ENCODE measurements at regions not wholly inside any gene's neighbourhood (a gene's known extent, or its start where the extent isn't known, plus 50 kb on each side); places are given as distances from the start of the nearest gene placed in this dataset.

DNA sequence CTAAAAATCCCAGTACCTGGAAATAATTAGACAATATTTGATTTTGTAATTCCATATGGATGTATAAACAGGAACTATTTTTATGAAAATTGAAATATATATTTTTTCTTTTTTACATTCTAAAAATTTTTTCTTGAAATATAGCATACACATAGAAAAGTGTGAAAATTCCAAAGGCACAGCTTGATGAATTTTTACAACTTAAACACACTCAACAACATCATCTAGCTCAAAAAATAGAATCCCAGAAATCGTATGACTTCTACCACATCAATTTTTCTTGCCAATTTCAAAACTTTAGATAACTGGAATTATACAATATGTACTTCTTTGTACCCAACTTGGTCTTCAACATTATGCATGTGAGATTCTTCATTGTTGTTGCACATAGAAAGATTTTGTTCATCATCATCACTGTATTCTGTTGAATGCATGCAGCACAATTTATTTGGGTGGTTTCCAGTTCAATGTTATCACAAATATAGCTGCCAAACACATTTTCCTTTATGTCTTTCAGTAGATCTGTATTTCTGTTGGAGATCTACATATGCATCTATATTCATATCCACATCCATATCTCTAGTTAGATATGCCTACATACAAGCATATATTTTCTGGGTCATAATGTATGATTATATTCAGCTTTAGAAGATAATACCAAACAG, 340.7 kb upstream of the SLIT2 start:
- no peak overlapping the region for H3K4me3 ChIP-seq
- no peak for ATAC-seq
- DNase-seq: no peak
- H3K4me1 ChIP-seq: no peaks in the 10 kb centered on the region
- no peaks in the 10 kb centered on the region for H3K36me3 ChIP-seq
- intact Hi-C loops (cut with DNase I): no loop called here
- H3K27ac ChIP-seq: no peak overlapping the region
- H3K27me3 ChIP-seq (ENCODE audit: low read depth): no peaks in the 10 kb centered on the region
- no peaks in the 10 kb centered on the region for H3K9me3 ChIP-seq
- TF ChIP-seq, protein P1, sequence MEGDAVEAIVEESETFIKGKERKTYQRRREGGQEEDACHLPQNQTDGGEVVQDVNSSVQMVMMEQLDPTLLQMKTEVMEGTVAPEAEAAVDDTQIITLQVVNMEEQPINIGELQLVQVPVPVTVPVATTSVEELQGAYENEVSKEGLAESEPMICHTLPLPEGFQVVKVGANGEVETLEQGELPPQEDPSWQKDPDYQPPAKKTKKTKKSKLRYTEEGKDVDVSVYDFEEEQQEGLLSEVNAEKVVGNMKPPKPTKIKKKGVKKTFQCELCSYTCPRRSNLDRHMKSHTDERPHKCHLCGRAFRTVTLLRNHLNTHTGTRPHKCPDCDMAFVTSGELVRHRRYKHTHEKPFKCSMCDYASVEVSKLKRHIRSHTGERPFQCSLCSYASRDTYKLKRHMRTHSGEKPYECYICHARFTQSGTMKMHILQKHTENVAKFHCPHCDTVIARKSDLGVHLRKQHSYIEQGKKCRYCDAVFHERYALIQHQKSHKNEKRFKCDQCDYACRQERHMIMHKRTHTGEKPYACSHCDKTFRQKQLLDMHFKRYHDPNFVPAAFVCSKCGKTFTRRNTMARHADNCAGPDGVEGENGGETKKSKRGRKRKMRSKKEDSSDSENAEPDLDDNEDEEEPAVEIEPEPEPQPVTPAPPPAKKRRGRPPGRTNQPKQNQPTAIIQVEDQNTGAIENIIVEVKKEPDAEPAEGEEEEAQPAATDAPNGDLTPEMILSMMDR (IDR thresholded peaks at IDR 0.05): no peak

DNA sequence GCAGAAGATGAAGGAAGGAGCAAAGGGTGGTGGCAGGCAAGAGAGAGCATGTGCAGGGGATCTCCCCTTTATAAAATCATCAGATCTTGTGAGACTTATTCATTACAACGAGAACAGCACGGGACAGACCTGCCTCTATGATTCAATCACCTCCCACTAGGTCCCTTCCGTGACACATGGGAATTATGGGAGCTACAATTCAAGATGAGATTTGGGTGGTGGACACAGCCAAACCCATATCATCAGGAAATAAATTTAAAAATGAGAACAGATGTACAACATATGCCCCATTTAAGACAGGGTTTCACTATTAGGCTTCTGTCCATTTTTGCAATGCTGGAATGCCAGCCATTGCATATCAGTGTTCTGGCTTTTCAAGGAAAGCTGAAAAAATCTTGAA, 346.7 kb upstream of the SLIT2 start:
- Histone ChIP-seq H3K27me3 (ENCODE audit: low read depth) (no peaks in the 10 kb centered on the region), H3K36me3 (no peaks in the 10 kb centered on the region), H3K4me1 (no peaks in the 10 kb centered on the region), H3K9me3 (no peaks in the 10 kb centered on the region), H3K4me3 (no peak overlapping the region), H3K27ac (no peak overlapping the region)
- TF ChIP-seq, protein P1 (IDR thresholded peaks at IDR 0.05): no peak
- ATAC-seq: no peak
- intact Hi-C loops (cut with DNase I): no loop called here
- DNase-seq: no peak

DNA sequence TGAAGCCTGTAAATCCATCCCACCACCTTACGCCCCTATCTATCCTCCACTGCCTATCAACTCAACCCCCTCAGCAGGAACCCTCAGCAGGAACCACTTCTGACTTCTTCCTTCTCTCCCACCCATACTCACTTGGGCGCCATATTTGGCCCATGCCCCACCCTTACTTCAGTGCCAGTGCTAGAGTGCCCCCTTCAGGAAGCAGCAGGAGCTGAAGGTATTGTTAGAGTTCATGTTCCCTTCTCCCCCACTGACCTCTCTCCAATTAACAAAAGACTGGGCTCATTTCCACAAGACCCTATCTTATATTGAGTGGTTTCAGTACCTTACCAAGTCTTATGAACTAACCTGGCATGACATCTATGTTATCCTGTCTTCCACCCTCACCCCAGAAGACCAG, 363.1 kb upstream of the SLIT2 start:
- intact Hi-C loops (cut with DNase I): no loop called here

DNA sequence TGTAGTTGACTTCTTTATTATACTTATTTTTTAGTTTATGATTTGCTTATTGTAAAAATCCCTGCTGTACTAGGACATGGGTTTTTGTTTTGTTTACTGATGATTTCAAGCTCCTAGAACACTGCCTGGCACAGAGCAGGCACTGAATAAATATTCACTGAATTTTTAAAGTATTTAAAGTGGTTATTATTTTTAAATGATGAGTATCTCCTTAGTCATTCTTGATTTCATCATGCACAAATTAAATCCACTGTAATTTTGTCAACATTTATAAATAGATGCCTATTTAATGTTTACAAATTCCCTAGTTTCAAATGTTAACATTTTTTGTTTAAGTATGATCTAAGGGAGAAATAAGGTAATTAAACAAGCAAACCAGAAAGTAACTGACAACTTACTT, 367.9 kb upstream of the SLIT2 start:
- no peaks in the 10 kb centered on the region for H3K4me1 ChIP-seq
- H3K4me3 ChIP-seq: no peak overlapping the region
- no peak for ATAC-seq
- no peak for DNase-seq
- no peaks in the 10 kb centered on the region for H3K36me3 ChIP-seq
- no peaks in the 10 kb centered on the region for H3K9me3 ChIP-seq
- H3K27me3 ChIP-seq (ENCODE audit: low read depth): no peaks in the 10 kb centered on the region
- intact Hi-C loops (cut with DNase I): no loop called here
- TF ChIP-seq, protein P1 (IDR thresholded peaks at IDR 0.05): no peak
- H3K27ac ChIP-seq: no peak overlapping the region

More for the DNA sequence above, 363.1 kb upstream of the SLIT2 start:
- Histone ChIP-seq H3K36me3 (no peaks in the 10 kb centered on the region), H3K4me1 (no peaks in the 10 kb centered on the region), H3K27ac (no peak overlapping the region), H3K27me3 (ENCODE audit: low read depth) (no peaks in the 10 kb centered on the region), H3K9me3 (no peaks in the 10 kb centered on the region), H3K4me3 (no peak overlapping the region)
- no peak for ATAC-seq
- TF ChIP-seq, protein P1 (IDR thresholded peaks at IDR 0.05): no peak
- no peak for DNase-seq

DNA sequence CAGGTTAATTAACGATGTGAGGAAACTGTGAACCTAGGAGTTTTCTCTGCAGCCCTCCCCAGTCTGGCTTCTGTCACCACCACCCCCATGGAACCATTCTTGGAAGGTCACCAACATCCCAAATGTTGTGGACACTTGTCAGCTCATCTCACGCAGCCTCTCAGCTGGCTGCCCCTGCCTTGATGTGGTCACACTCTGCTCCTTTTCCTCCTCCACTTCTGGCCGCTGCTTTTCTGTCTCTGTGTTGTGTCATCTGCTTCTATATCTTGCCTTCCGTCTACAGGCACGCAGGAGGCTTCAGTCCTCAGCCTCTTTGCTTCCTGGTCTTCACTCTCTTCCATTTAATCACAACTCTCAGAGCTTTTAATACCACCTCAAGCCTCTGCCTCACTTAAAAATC, 371.5 kb upstream of the SLIT2 start:
- no peak overlapping the region for H3K27ac ChIP-seq
- TF ChIP-seq, protein P1 (IDR thresholded peaks at IDR 0.05): no peak
- H3K9me3 ChIP-seq: no peaks in the 10 kb centered on the region
- no peak overlapping the region for H3K4me3 ChIP-seq
- no peak for DNase-seq
- H3K4me1 ChIP-seq: no peaks in the 10 kb centered on the region
- H3K27me3 ChIP-seq (ENCODE audit: low read depth): no peaks in the 10 kb centered on the region
- H3K36me3 ChIP-seq: no peaks in the 10 kb centered on the region
- peak; percentile 57 to 69 for ATAC-seq
- intact Hi-C loops (cut with DNase I): no loop called here

Data from lower lobe of right lung (tissue), 2 donors.